HepG2 (cell line): ENCODE measurements at regions not wholly inside any gene's neighbourhood (a gene's known extent, or its start where the extent isn't known, plus 50 kb on each side); places are given as distances from the start of the nearest gene placed in this dataset.

Experiments used
- SMC3 ChIP-seq: IDR thresholded peaks from 2 replicates; pipeline ENCODE4 v1.6.1; 2011; ENCODE audit warnings: low read length, improper control_type of control experiment
- THAP11 ChIP-seq: IDR thresholded peaks from 2 replicates; pipeline ENCODE4 v1.6.1; 2016; ENCODE audit warnings: missing biosample characterization, missing genetic modification reagents
- ZKSCAN8 ChIP-seq: IDR thresholded peaks from 2 replicates; pipeline ENCODE4 v1.6.1; 2016; ENCODE audit warnings: borderline replicate concordance, missing genetic modification reagents, missing compliant biosample characterization
- ZNF10 ChIP-seq: sonication (generic); formaldehyde crosslinking; IDR thresholded peaks from 2 replicates; pipeline ENCODE4 v1.4.0; 2020; ENCODE audit warnings: mild to moderate bottlenecking, low read depth, missing genetic modification reagents, borderline replicate concordance
- TF ChIP-seq, protein P1 (sequence below): sonication (generic); formaldehyde crosslinking; conservative IDR thresholded peaks from 2 replicates; pipeline ENCODE4 v1.8.1; 2023; ENCODE audit warnings: missing genetic modification reagents
- TF ChIP-seq, protein P2 (sequence below): IDR thresholded peaks from 2 replicates; pipeline ENCODE4 v1.6.1; 2016
- TF ChIP-seq, protein P3 (sequence below), 2 experiments: sonication (generic) in 1 of 2; formaldehyde crosslinking in 1 of 2; IDR thresholded peaks; 2 replicates each; pipeline versions ENCODE4 v1.4.0 to v1.6.1; 2018 to 2020; ENCODE audit warnings: missing genetic modification reagents in 2 of 2, borderline replicate concordance in 1 of 2, low read depth in 1 of 2, mild to moderate bottlenecking in 1 of 2, missing biosample characterization in 1 of 2

DNA sequence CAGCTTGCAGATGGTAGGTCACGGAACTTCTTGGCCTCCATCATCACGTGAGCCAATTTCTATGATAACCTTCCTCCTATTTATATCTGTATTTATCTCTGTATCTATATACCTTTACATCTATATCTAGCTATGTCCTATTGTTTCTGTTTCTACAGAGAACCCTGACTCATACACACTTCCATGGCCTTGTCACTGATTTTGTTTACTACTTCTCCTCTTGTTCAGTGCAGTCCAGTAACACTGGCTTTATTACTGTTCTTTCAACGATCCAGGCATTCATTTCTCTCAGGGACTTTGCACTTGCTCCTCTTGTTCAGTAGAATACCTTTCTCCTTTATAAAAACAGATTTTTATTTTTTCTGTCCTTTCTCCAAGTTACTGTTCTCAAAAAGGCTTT, 937.0 kb upstream of the ALCAM start:
- TF ChIP-seq, protein P1, sequence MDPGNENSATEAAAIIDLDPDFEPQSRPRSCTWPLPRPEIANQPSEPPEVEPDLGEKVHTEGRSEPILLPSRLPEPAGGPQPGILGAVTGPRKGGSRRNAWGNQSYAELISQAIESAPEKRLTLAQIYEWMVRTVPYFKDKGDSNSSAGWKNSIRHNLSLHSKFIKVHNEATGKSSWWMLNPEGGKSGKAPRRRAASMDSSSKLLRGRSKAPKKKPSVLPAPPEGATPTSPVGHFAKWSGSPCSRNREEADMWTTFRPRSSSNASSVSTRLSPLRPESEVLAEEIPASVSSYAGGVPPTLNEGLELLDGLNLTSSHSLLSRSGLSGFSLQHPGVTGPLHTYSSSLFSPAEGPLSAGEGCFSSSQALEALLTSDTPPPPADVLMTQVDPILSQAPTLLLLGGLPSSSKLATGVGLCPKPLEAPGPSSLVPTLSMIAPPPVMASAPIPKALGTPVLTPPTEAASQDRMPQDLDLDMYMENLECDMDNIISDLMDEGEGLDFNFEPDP (CRISPR knock-in tag) = no peak
- TF ChIP-seq ZKSCAN8 (CRISPR knock-in tag) (no peak), THAP11 (CRISPR knock-in tag) (no peak), SMC3 (no peak), ZNF10 (CRISPR knock-in tag) (no peak)
- TF ChIP-seq, protein P2, sequence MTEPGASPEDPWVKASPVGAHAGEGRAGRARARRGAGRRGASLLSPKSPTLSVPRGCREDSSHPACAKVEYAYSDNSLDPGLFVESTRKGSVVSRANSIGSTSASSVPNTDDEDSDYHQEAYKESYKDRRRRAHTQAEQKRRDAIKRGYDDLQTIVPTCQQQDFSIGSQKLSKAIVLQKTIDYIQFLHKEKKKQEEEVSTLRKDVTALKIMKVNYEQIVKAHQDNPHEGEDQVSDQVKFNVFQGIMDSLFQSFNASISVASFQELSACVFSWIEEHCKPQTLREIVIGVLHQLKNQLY (CRISPR knock-in tag) = no peak
- TF ChIP-seq, protein P3, sequence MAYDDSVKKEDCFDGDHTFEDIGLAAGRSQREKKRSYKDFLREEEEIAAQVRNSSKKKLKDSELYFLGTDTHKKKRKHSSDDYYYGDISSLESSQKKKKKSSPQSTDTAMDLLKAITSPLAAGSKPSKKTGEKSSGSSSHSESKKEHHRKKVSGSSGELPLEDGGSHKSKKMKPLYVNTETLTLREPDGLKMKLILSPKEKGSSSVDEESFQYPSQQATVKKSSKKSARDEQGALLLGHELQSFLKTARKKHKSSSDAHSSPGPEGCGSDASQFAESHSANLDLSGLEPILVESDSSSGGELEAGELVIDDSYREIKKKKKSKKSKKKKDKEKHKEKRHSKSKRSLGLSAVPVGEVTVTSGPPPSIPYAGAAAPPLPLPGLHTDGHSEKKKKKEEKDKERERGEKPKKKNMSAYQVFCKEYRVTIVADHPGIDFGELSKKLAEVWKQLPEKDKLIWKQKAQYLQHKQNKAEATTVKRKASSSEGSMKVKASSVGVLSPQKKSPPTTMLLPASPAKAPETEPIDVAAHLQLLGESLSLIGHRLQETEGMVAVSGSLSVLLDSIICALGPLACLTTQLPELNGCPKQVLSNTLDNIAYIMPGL (CRISPR knock-in tag; IDR thresholded peaks at IDR 0.05; ENCODE audit: borderline replicate concordance in 1 of 2, low read depth in 1 of 2) = no peak
